ENCODE measurements at regions not wholly inside any gene's neighbourhood (a gene's known extent, or its start where the extent isn't known, plus 50 kb on each side); places are given as distances from the start of the nearest gene placed in this dataset.

GRCh38 chr2:15050483-15050882, 418.0 kb downstream of the LRATD1 start:
- intact Hi-C loops (cut with DNase I) = no loop called here
- no peaks in the 10 kb centered on the region for H3K27me3 ChIP-seq
- 64 to 74% (median 65%) methylated on average over 4 of the region's 4 CpGs for WGBS, 3 donors
- TF ChIP-seq EP300 (IDR thresholded peaks at IDR 0.05) (no peak), CTCF (IDR thresholded peaks at IDR 0.05) (no peak), POLR2A (IDR thresholded peaks at IDR 0.05) (no peak)
- H3K4me3 ChIP-seq = no peak overlapping the region
- H3K4me1 ChIP-seq (ENCODE audit: insufficient read depth) = no peaks in the 10 kb centered on the region
- H3K27ac ChIP-seq = no peak overlapping the region
- H3K9me3 ChIP-seq = no peaks in the 10 kb centered on the region
- DNase-seq = no peak
- no peaks in the 10 kb centered on the region for H3K36me3 ChIP-seq

GRCh38 chr2:15053542-15053941, 421.0 kb downstream of the LRATD1 start:
- no peaks in the 10 kb centered on the region for H3K27me3 ChIP-seq
- WGBS, 3 donors = 79 to 86% (median 82%) methylated on average over 5 of the region's 5 CpGs
- intact Hi-C loops (cut with DNase I) = no loop called here
- no peak overlapping the region for H3K4me3 ChIP-seq
- no peak overlapping the region for H3K27ac ChIP-seq
- no peak for DNase-seq
- no peaks in the 10 kb centered on the region for H3K9me3 ChIP-seq
- TF ChIP-seq POLR2A (IDR thresholded peaks at IDR 0.05) (no peak), CTCF (IDR thresholded peaks at IDR 0.05) (no peak), EP300 (IDR thresholded peaks at IDR 0.05) (no peak)
- no peaks in the 10 kb centered on the region for H3K4me1 ChIP-seq (ENCODE audit: insufficient read depth)
- H3K36me3 ChIP-seq = no peaks in the 10 kb centered on the region

- no peaks in the 10 kb centered on the region for H3K36me3 ChIP-seq
- no peaks in the 10 kb centered on the region for H3K9me3 ChIP-seq
- TF ChIP-seq EP300 (IDR thresholded peaks at IDR 0.05) (no peak), CTCF (IDR thresholded peaks at IDR 0.05) (no peak), POLR2A (IDR thresholded peaks at IDR 0.05) (no peak)
- DNase-seq = no peak
- no peaks in the 10 kb centered on the region for H3K27me3 ChIP-seq
- no peaks in the 10 kb centered on the region for H3K4me1 ChIP-seq (ENCODE audit: insufficient read depth)
- H3K27ac ChIP-seq = no peak overlapping the region
- intact Hi-C loops (cut with DNase I) = no loop called here
- H3K4me3 ChIP-seq = no peak overlapping the region
- WGBS, 3 donors = 67 to 83% (median 82%) methylated on average over 6 of the region's 6 CpGs
Measured at GRCh38 chr2:15058015-15058720, 425.7 kb downstream of the LRATD1 start.

GRCh38 chr2:15058721-15059157, 426.2 kb downstream of the LRATD1 start:
- 21 to 40% (median 36%) methylated on average over 3 of the region's 3 CpGs for WGBS, 3 donors
- TF ChIP-seq EP300 (IDR thresholded peaks at IDR 0.05) = no peak
- no peak for TF ChIP-seq CTCF (IDR thresholded peaks at IDR 0.05)
- TF ChIP-seq POLR2A (IDR thresholded peaks at IDR 0.05) = no peak
- no peak overlapping the region for H3K4me3 ChIP-seq
- no peaks in the 10 kb centered on the region for H3K4me1 ChIP-seq (ENCODE audit: insufficient read depth)
- intact Hi-C loops (cut with DNase I) = no loop called here
- H3K9me3 ChIP-seq = no peaks in the 10 kb centered on the region
- no peak overlapping the region for H3K27ac ChIP-seq
- H3K36me3 ChIP-seq = no peaks in the 10 kb centered on the region
- no peak for DNase-seq
- no peaks in the 10 kb centered on the region for H3K27me3 ChIP-seq

All from ovary (tissue), 7 donors.